ENCODE measurements at regions not wholly inside any gene's neighbourhood (a gene's known extent, or its start where the extent isn't known, plus 50 kb on each side); places are given as distances from the start of the nearest gene placed in this dataset.

- TF ChIP-seq CTCF (IDR thresholded peaks at IDR 0.05) (no peak), POLR2A (IDR thresholded peaks at IDR 0.05) (no peak), EP300 (IDR thresholded peaks at IDR 0.05) (no peak), POLR2AphosphoS5 (IDR thresholded peaks at IDR 0.05) (no peak)
These were observed 396.9 kb downstream of the KCTD12 start for GRCh38 chr13:76489274-76489673.

Measured in sigmoid colon (tissue), 4 donors.